ENCODE measurements at regions not wholly inside any gene's neighbourhood (a gene's known extent, or its start where the extent isn't known, plus 50 kb on each side); places are given as distances from the start of the nearest gene placed in this dataset.

GRCh38 chr1:37353871-37354270 lies 120.5 kb upstream of the ZC3H12A start:
- Histone ChIP-seq H3K9me3 (replicated peaks; ENCODE audit: insufficient read depth, low read length) (no peaks in the 10 kb centered on the region), H3K4me3 (ENCODE audit: low read length) (no peak overlapping the region), H4K20me1 (ENCODE audit: insufficient read depth, low read length) (no peaks in the 10 kb centered on the region), H3K4me1 (ENCODE audit: low read length) (no peaks in the 10 kb centered on the region), H3K4me2 (ENCODE audit: low read depth, low read length) (no peak overlapping the region), H3F3A (ENCODE audit: insufficient read depth, low read length) (no peaks in the 10 kb centered on the region), H3K27me3 (replicated peaks; ENCODE audit: insufficient read depth, low read length) (peaks cover 60% of the 10 kb centered on the region), H3K79me2 (ENCODE audit: low read length) (no peaks in the 10 kb centered on the region), H2AFZ (ENCODE audit: low read length) (no peak overlapping the region), H3K9ac (ENCODE audit: low read length) (no peak overlapping the region), H3K27ac (ENCODE audit: low read length) (no peak overlapping the region), H3K9me2 (replicated peaks; ENCODE audit: insufficient read depth, low read length) (no peaks in the 10 kb centered on the region), H3K36me3 (replicated peaks; ENCODE audit: insufficient read depth, low read length) (no peaks in the 10 kb centered on the region)
- TF ChIP-seq EZH2phosphoT487 (IDR thresholded peaks at IDR 0.05; ENCODE audit: low read length): no peak
- TF ChIP-seq EZH2 (optimal IDR thresholded peaks at IDR 0.05; ENCODE audit: low read depth, low read length): no peak
- TF ChIP-seq CTCF (IDR thresholded peaks at IDR 0.05; ENCODE audit: low read length): no peak
- DNase-seq: no peak

GRCh38 chr1:37354876-37355650 lies 119.3 kb upstream of the ZC3H12A start:
- no peaks in the 10 kb centered on the region for H4K20me1 ChIP-seq (ENCODE audit: insufficient read depth, low read length)
- H2AFZ ChIP-seq (ENCODE audit: low read length): no peak overlapping the region
- H3K9ac ChIP-seq (ENCODE audit: low read length): no peak overlapping the region
- H3K4me1 ChIP-seq (ENCODE audit: low read length): no peaks in the 10 kb centered on the region
- TF ChIP-seq EZH2 (optimal IDR thresholded peaks at IDR 0.05; ENCODE audit: low read depth, low read length): no peak
- TF ChIP-seq EZH2phosphoT487 (IDR thresholded peaks at IDR 0.05; ENCODE audit: low read length): no peak
- no peak for TF ChIP-seq CTCF (IDR thresholded peaks at IDR 0.05; ENCODE audit: low read length)
- H3K27me3 ChIP-seq (replicated peaks; ENCODE audit: insufficient read depth, low read length): peaks cover 72% of the 10 kb centered on the region
- H3K9me2 ChIP-seq (replicated peaks; ENCODE audit: insufficient read depth, low read length): no peaks in the 10 kb centered on the region
- no peaks in the 10 kb centered on the region for H3K36me3 ChIP-seq (replicated peaks; ENCODE audit: insufficient read depth, low read length)
- H3K9me3 ChIP-seq (replicated peaks; ENCODE audit: insufficient read depth, low read length): no peaks in the 10 kb centered on the region
- DNase-seq: no peak
- no peaks in the 10 kb centered on the region for H3K79me2 ChIP-seq (ENCODE audit: low read length)
- H3K4me2 ChIP-seq (ENCODE audit: low read depth, low read length): no peak overlapping the region
- no peak overlapping the region for H3K27ac ChIP-seq (ENCODE audit: low read length)
- H3F3A ChIP-seq (ENCODE audit: insufficient read depth, low read length): no peaks in the 10 kb centered on the region
- no peak overlapping the region for H3K4me3 ChIP-seq (ENCODE audit: low read length)

GRCh38 chr1:37358992-37359391 lies 115.4 kb upstream of the ZC3H12A start:
- no peak for DNase-seq
- Histone ChIP-seq H3K79me2 (ENCODE audit: low read length) (no peaks in the 10 kb centered on the region), H2AFZ (ENCODE audit: low read length) (no peak overlapping the region), H3K36me3 (replicated peaks; ENCODE audit: insufficient read depth, low read length) (no peaks in the 10 kb centered on the region), H3K4me2 (ENCODE audit: low read depth, low read length) (no peak overlapping the region), H3K4me1 (ENCODE audit: low read length) (no peaks in the 10 kb centered on the region), H3F3A (ENCODE audit: insufficient read depth, low read length) (no peaks in the 10 kb centered on the region), H3K9ac (ENCODE audit: low read length) (no peak overlapping the region), H3K27ac (ENCODE audit: low read length) (no peak overlapping the region), H3K9me3 (replicated peaks; ENCODE audit: insufficient read depth, low read length) (no peaks in the 10 kb centered on the region), H4K20me1 (ENCODE audit: insufficient read depth, low read length) (no peaks in the 10 kb centered on the region), H3K9me2 (replicated peaks; ENCODE audit: insufficient read depth, low read length) (no peaks in the 10 kb centered on the region), H3K27me3 (replicated peaks; ENCODE audit: insufficient read depth, low read length) (peaks cover 88% of the 10 kb centered on the region), H3K4me3 (ENCODE audit: low read length) (no peak overlapping the region)
- TF ChIP-seq CTCF (IDR thresholded peaks at IDR 0.05; ENCODE audit: low read length) (no peak), EZH2phosphoT487 (IDR thresholded peaks at IDR 0.05; ENCODE audit: low read length) (no peak), EZH2 (optimal IDR thresholded peaks at IDR 0.05; ENCODE audit: low read depth, low read length) (no peak)

All from MM.1S (cell line).